Upper lobe of left lung (tissue), 6 donors: ENCODE measurements at regions not wholly inside any gene's neighbourhood (a gene's known extent, or its start where the extent isn't known, plus 50 kb on each side); places are given as distances from the start of the nearest gene placed in this dataset.

Experiments used
- ATAC-seq, 2 donors: fragments of 200-7000 bp; cut with Tn5 transposase; one replicate each; pipeline ENCODE4 v1.9.1; 2022; ENCODE audit warnings: mild to moderate bottlenecking in 2 of 2, moderate library complexity in 2 of 2; ENCODE audit not compliant: low FRiP score in 2 of 2
- DNase-seq, 2 donors: peaks; one replicate each; pipeline ENCODE4 v3.0.0-alpha.2; 2019 to 2020
- H3K27ac ChIP-seq, 4 donors: fragments of 200-600 bp; sonication (generic); one replicate each; pipeline ENCODE4 v1.5.1; 2016 to 2019
- H3K27me3 ChIP-seq, 4 donors: fragments of 200-600 bp; sonication (generic); one replicate each; pipeline ENCODE4 v1.5.1; 2017 to 2019
- H3K36me3 ChIP-seq, 4 donors: fragments of 200-600 bp; sonication (generic); one replicate each; pipeline ENCODE4 v1.5.1; 2016 to 2019
- H3K4me1 ChIP-seq, 4 donors: fragments of 200-600 bp; sonication (generic); one replicate each; pipeline ENCODE4 v1.5.1; 2018 to 2019
- H3K4me3 ChIP-seq, 4 donors: fragments of 200-600 bp; sonication (generic); one replicate each; pipeline ENCODE4 v1.5.1; 2017 to 2019; ENCODE audit warnings: mild to moderate bottlenecking in 2 of 4, moderate library complexity in 1 of 4
- H3K9me3 ChIP-seq, 4 donors: fragments of 200-600 bp; sonication (generic); one replicate each; pipeline ENCODE4 v1.5.1; 2018 to 2019
- CTCF ChIP-seq, 6 experiments: fragments of 450-650 bp in 4 of 6; fragments of 200-600 bp in 2 of 6; sonication (generic) in 2 of 6; IDR thresholded peaks; one replicate each; pipeline ENCODE4 v1.5.1; 2016 to 2019; ENCODE audit warnings: antibody characterized with exemption in 6 of 6
- EP300 ChIP-seq, 4 donors: sonication (generic); formaldehyde crosslinking; IDR thresholded peaks; one replicate each; pipeline ENCODE4 v1.5.1; 2017; ENCODE audit warnings: antibody characterized with exemption in 4 of 4, control low read depth in 2 of 4
- POLR2A ChIP-seq, 4 donors: fragments of 450-650 bp; IDR thresholded peaks; one replicate each; pipeline ENCODE4 v1.5.1; 2016 to 2017; ENCODE audit warnings: antibody characterized with exemption in 4 of 4, mild to moderate bottlenecking in 2 of 4
- POLR2AphosphoS5 ChIP-seq, 2 donors: sonication (generic); formaldehyde crosslinking; IDR thresholded peaks; one replicate each; pipeline ENCODE4 v1.5.1; 2017; ENCODE audit warnings: antibody characterized with exemption in 2 of 2
- WGBS, 2 donors: methylation state at CpG; one replicate each; pipeline ENCODE4 v1.1.5; 2017 to 2018; 5-methylcytosine and 5-hydroxymethylcytosine counted together
- donor health status: DM: no; HTN: no; CAD: no; lungs with moderate emphysema.
- donor health status: DM: no; HTN: yes; CAD: no; lungs with severe emphysema.

- no peak for ATAC-seq
- Histone ChIP-seq H3K36me3 (no peaks in the 10 kb centered on the region), H3K27me3 (no peaks in the 10 kb centered on the region), H3K9me3 (no peaks in the 10 kb centered on the region), H3K4me1 (no peaks in the 10 kb centered on the region), H3K27ac (no peak overlapping the region), H3K4me3 (no peak overlapping the region)
- TF ChIP-seq EP300 (IDR thresholded peaks at IDR 0.05) (no peak), POLR2A (IDR thresholded peaks at IDR 0.05) (no peak), POLR2AphosphoS5 (IDR thresholded peaks at IDR 0.05) (no peak), CTCF (IDR thresholded peaks at IDR 0.05) (no peak)
- no peak for DNase-seq
- WGBS, 2 donors: 23 to 26% methylated on average over 1 of the region's 1 CpG
These were observed 254.5 kb upstream of the RARB start for GRCh38 chr3:25173606-25174005.

- 92 to 94% methylated on average over 13 of the region's 13 CpGs for WGBS, 2 donors
- no peaks in the 10 kb centered on the region for H3K9me3 ChIP-seq
- H3K4me1 ChIP-seq: no peaks in the 10 kb centered on the region
- DNase-seq (peak in 1 of 2 donors; percentile 21), ATAC-seq (no peak)
- no peak for TF ChIP-seq POLR2A (IDR thresholded peaks at IDR 0.05)
- TF ChIP-seq EP300 (IDR thresholded peaks at IDR 0.05): no peak
- TF ChIP-seq POLR2AphosphoS5 (IDR thresholded peaks at IDR 0.05): no peak
- TF ChIP-seq CTCF (IDR thresholded peaks at IDR 0.05): no peak
- H3K4me3 ChIP-seq: no peak overlapping the region
- H3K36me3 ChIP-seq: no peaks in the 10 kb centered on the region
- H3K27ac ChIP-seq: no peak overlapping the region
- no peaks in the 10 kb centered on the region for H3K27me3 ChIP-seq
These were observed 253.8 kb upstream of the RARB start for GRCh38 chr3:25174251-25174650.

- TF ChIP-seq POLR2A (IDR thresholded peaks at IDR 0.05): no peak
- no peak for TF ChIP-seq EP300 (IDR thresholded peaks at IDR 0.05)
- TF ChIP-seq CTCF (IDR thresholded peaks at IDR 0.05): no peak
- TF ChIP-seq POLR2AphosphoS5 (IDR thresholded peaks at IDR 0.05): no peak
- no peak for ATAC-seq
- H3K9me3 ChIP-seq: no peaks in the 10 kb centered on the region
- WGBS, 2 donors: 77 to 84% methylated on average over 3 of the region's 3 CpGs
- no peaks in the 10 kb centered on the region for H3K4me1 ChIP-seq
- H3K36me3 ChIP-seq: no peaks in the 10 kb centered on the region
- H3K4me3 ChIP-seq: no peak overlapping the region
- DNase-seq: no peak
- H3K27me3 ChIP-seq: no peaks in the 10 kb centered on the region
- H3K27ac ChIP-seq: no peak overlapping the region
These were observed 251.0 kb upstream of the RARB start for GRCh38 chr3:25177041-25177440.

- WGBS, 2 donors: 84 to 90% methylated on average over 4 of the region's 4 CpGs
- Histone ChIP-seq H3K4me3 (no peak overlapping the region), H3K27ac (no peak overlapping the region), H3K36me3 (no peaks in the 10 kb centered on the region), H3K9me3 (no peaks in the 10 kb centered on the region), H3K4me1 (no peaks in the 10 kb centered on the region), H3K27me3 (no peaks in the 10 kb centered on the region)
- DNase-seq (no peak), ATAC-seq (no peak)
- TF ChIP-seq POLR2AphosphoS5 (IDR thresholded peaks at IDR 0.05) (no peak), EP300 (IDR thresholded peaks at IDR 0.05) (no peak), POLR2A (IDR thresholded peaks at IDR 0.05) (no peak), CTCF (IDR thresholded peaks at IDR 0.05) (no peak)
These were observed 249.4 kb upstream of the RARB start for GRCh38 chr3:25178672-25179071.

GRCh38 chr3:25181096-25181495, 247.0 kb upstream of the RARB start:
- Histone ChIP-seq H3K27ac (no peak overlapping the region), H3K4me1 (no peaks in the 10 kb centered on the region), H3K27me3 (no peaks in the 10 kb centered on the region), H3K36me3 (no peaks in the 10 kb centered on the region), H3K9me3 (no peaks in the 10 kb centered on the region), H3K4me3 (no peak overlapping the region)
- no peak for ATAC-seq
- no peak for TF ChIP-seq EP300 (IDR thresholded peaks at IDR 0.05)
- no peak for TF ChIP-seq POLR2AphosphoS5 (IDR thresholded peaks at IDR 0.05)
- TF ChIP-seq CTCF (IDR thresholded peaks at IDR 0.05): no peak
- TF ChIP-seq POLR2A (IDR thresholded peaks at IDR 0.05): no peak
- DNase-seq: no peak
- 94 to 96% methylated on average over 2 of the region's 2 CpGs for WGBS, 2 donors
